ENCODE measurements at regions not wholly inside any gene's neighbourhood (a gene's known extent, or its start where the extent isn't known, plus 50 kb on each side); places are given as distances from the start of the nearest gene placed in this dataset.

DNA sequence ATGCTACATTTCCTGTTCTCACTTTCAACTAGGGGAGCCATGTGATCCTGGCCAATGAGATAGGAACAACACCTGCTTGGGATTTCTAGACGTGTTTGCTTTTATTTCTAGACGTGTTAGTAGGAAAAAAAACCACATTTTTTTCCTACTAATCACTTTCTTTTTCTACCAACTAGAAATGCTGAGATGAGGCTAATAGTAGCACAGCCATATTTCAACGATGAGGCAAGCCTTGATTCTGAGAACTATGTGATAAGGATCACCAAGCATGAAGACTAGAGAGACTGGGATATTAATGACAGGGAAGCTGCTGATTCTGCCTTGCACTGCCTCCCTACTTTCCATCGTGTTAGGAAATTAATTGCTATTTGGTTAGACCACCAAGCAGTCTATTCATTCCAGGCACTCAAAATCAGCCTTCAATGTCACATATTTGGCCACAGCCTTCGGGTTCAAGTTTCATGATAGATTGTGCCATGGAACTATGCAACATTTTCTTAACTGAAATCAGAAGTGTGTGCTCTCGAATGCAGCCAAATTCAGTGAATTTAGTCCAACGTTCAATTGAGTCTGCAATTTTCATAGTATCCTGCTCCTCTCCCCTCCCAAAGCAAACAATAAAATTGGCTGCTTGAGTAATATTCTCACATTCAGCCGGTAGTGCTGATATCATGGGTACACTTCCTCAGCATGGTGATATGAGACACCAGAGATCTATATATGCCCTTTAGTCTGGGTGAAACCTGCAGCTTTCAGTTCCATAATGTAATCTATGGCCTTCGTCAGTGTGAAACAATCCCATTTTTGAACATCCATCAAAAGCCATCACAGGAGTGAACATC is 98.1 kb downstream of the GPR37 start:
- H3K4me1 ChIP-seq: no peaks in the 10 kb centered on the region
- H3K36me3 ChIP-seq: no peaks in the 10 kb centered on the region
- no peak overlapping the region for H3K4me3 ChIP-seq
- H3K9me3 ChIP-seq: no peaks in the 10 kb centered on the region
- intact Hi-C loops (cut with DNase I): no loop called here
- H3K27me3 ChIP-seq: no peaks in the 10 kb centered on the region
- no peak overlapping the region for H3K27ac ChIP-seq
- TF ChIP-seq, protein P1, sequence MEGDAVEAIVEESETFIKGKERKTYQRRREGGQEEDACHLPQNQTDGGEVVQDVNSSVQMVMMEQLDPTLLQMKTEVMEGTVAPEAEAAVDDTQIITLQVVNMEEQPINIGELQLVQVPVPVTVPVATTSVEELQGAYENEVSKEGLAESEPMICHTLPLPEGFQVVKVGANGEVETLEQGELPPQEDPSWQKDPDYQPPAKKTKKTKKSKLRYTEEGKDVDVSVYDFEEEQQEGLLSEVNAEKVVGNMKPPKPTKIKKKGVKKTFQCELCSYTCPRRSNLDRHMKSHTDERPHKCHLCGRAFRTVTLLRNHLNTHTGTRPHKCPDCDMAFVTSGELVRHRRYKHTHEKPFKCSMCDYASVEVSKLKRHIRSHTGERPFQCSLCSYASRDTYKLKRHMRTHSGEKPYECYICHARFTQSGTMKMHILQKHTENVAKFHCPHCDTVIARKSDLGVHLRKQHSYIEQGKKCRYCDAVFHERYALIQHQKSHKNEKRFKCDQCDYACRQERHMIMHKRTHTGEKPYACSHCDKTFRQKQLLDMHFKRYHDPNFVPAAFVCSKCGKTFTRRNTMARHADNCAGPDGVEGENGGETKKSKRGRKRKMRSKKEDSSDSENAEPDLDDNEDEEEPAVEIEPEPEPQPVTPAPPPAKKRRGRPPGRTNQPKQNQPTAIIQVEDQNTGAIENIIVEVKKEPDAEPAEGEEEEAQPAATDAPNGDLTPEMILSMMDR (IDR thresholded peaks at IDR 0.05): no peak
- no peak for DNase-seq (ENCODE audit: low spot score in 2 of 2)

DNA sequence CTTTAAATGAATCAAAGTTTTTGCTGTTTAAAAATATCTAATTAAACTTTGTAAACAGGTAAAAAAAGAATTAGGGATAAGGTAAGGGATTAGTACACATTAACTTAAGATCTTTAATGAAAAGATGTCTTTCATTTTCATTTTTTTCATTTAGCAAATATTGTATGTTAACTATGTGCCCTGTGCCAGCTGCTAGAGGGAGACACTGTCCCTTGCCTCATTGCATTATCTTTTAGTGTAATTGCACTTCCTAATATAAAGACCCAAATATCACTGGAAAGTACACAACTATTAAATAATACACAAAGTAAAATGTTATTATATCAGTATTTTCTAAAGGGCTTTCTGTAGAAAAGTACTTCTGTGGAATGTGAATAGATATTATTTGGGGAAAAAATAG is 102.7 kb downstream of the GPR37 start:
- intact Hi-C loops (cut with DNase I): no loop called here
- no peaks in the 10 kb centered on the region for H3K4me1 ChIP-seq
- no peak for DNase-seq (ENCODE audit: low spot score in 2 of 2)
- H3K27ac ChIP-seq: no peak overlapping the region
- no peaks in the 10 kb centered on the region for H3K27me3 ChIP-seq
- H3K36me3 ChIP-seq: no peaks in the 10 kb centered on the region
- TF ChIP-seq, protein P1 (IDR thresholded peaks at IDR 0.05): no peak
- H3K9me3 ChIP-seq: no peaks in the 10 kb centered on the region
- no peak overlapping the region for H3K4me3 ChIP-seq

DNA sequence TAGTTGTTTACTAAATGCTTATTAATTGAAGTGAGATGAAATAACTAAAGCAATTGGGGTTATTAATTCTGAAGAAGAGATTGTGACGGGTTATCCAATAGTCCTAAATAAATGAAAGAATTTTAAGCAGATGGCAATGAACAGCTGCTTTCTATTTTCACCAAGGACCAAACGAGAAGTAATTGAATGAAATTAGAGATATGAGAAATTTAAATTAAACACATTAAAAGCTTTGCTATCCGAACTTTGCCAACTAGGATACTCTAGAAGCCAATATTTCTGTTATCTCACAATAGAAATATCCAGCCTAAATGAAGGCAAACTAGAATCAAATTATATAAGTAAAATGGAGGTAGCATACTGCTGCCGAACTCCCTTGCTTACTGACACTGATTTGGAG is 103.2 kb downstream of the GPR37 start:
- no peaks in the 10 kb centered on the region for H3K27me3 ChIP-seq
- H3K9me3 ChIP-seq: no peaks in the 10 kb centered on the region
- no peaks in the 10 kb centered on the region for H3K4me1 ChIP-seq
- intact Hi-C loops (cut with DNase I): no loop called here
- TF ChIP-seq, protein P1 (IDR thresholded peaks at IDR 0.05): no peak
- no peaks in the 10 kb centered on the region for H3K36me3 ChIP-seq
- no peak for DNase-seq (ENCODE audit: low spot score in 2 of 2)
- H3K27ac ChIP-seq: no peak overlapping the region
- H3K4me3 ChIP-seq: no peak overlapping the region

DNA sequence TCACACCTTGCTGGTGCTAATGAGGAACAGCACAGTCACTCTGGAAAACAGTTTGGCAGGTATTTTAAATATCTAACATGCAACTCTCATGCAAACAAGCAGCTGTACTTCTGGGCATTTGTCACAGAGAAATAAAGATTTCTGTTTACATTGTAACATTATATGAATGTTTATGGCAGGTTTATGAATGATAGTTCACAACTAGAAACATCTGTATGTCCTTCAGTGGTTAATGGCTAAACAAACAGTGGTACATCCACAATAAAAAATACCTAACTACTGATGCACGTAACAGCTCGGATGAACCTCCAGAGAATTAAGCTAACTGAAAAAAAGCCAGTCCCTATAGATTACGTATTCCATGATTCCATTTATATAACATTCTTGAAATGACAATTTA is 109.6 kb downstream of the GPR37 start:
- Histone ChIP-seq H3K9me3 (no peaks in the 10 kb centered on the region), H3K27me3 (no peaks in the 10 kb centered on the region), H3K36me3 (no peaks in the 10 kb centered on the region), H3K4me1 (no peaks in the 10 kb centered on the region), H3K4me3 (no peak overlapping the region), H3K27ac (no peak overlapping the region)
- DNase-seq (ENCODE audit: low spot score in 2 of 2): no peak
- intact Hi-C loops (cut with DNase I): no loop called here
- TF ChIP-seq, protein P1 (IDR thresholded peaks at IDR 0.05): no peak

DNA sequence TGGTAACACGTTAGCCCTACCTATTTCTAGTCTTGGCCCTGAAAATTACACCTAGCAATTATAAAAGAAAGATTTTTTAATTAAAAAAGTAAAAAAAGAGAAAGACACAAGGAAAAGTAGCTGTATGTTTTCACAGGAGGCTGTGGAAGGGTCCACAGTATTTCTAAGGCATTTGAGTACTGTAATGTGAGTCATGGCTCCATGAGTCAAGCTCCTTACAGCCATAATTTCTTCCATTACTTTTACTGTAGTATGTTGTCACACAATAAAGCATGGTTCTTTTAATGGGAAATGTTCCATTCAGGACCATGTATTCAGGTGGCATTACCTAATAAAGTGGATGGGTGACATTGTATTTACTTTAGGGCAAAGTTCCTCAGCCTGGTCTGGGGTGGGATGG is 113.4 kb downstream of the GPR37 start:
- intact Hi-C loops (cut with DNase I): no loop called here
- no peaks in the 10 kb centered on the region for H3K27me3 ChIP-seq
- H3K36me3 ChIP-seq: no peaks in the 10 kb centered on the region
- TF ChIP-seq, protein P1 (IDR thresholded peaks at IDR 0.05): no peak
- no peaks in the 10 kb centered on the region for H3K4me1 ChIP-seq
- no peak for DNase-seq (ENCODE audit: low spot score in 2 of 2)
- H3K9me3 ChIP-seq: no peaks in the 10 kb centered on the region
- H3K27ac ChIP-seq: no peak overlapping the region
- no peak overlapping the region for H3K4me3 ChIP-seq
